NCI-H748 treated with DMSO at 0.1 percent for 48 hours (cell line): ENCODE measurements at regions not wholly inside any gene's neighbourhood (a gene's known extent, or its start where the extent isn't known, plus 50 kb on each side); places are given as distances from the start of the nearest gene placed in this dataset.
A peak's percentile ranks its signal among the peaks of the same experiment; 100 is the strongest.

ENCODE experiments used
- DNase-seq: peaks from one replicate; lab custom pipeline; 2025; lab: John Stamatoyannopoulos, UW

- no peak for DNase-seq
These were observed 76.0 kb downstream of the ATPSCKMT start for GRCh38 chr5:10173716-10174115.

DNA sequence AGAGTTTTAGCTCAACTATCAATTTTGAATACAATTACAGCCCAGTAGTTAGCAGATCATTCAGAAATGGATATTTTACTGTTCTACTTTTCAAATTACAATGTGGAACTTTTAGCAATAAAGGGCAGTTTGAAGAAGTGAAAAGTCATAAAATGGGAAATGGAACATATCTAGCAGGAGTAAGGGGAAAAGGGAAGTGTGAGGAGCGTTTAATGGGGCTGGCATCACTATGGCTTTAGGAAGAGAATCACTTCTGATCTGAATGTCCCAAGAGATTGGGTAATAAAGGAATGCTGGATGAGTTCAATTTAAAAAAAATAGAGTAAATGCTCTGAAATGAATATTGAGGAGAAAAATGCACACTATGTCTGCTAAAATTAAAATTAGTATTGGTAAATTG, 77.4 kb downstream of the ATPSCKMT start:
- DNase-seq: no peak

DNA sequence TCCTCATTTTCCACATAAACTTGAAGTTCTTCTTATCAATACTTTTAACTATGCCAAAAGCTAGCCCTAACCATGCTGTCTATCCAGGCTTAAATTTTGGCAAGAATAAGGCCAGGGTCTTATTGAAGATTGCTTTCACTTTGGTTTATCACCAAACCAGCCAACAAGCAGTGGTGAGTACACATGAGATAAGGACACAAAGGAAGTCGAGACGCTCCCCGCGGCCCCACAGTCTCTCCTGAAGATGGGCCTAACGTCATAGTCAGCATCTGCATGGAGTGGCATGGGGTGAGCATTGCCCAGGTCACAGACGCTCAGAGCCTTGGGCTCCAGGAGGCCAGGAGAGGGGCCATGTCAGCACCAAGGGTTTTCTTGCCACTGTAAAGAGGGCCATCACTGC, 80.3 kb downstream of the ATPSCKMT start:
- no peak for DNase-seq

- no peak for DNase-seq
These were observed 81.4 kb downstream of the ATPSCKMT start for GRCh38 chr5:10168254-10168653.

DNA sequence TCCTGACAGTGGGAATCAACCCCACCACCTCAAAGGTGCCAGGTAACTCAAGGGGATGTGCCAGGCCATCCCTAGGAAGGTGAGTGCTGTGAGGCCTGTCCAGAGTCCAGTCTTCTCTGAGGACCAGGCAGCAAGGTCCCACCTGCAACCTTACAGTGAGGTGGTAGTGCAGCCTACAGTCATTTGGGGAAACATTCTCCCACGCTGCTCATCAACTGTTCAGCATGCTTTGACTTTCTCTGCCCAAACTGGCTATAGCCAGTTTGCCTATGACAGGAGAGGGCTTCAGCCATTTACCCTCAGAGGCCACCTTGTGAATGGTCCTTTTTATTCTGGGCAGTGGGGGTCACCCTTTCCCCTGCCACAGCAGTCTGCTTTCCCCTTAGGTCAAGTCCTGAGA, 81.9 kb downstream of the ATPSCKMT start:
- DNase-seq: no peak

- DNase-seq: no peak
These were observed 83.3 kb downstream of the ATPSCKMT start for GRCh38 chr5:10166392-10166791.

GRCh38 chr5:10162468-10162867, 87.2 kb downstream of the ATPSCKMT start:
- no peak for DNase-seq

DNA sequence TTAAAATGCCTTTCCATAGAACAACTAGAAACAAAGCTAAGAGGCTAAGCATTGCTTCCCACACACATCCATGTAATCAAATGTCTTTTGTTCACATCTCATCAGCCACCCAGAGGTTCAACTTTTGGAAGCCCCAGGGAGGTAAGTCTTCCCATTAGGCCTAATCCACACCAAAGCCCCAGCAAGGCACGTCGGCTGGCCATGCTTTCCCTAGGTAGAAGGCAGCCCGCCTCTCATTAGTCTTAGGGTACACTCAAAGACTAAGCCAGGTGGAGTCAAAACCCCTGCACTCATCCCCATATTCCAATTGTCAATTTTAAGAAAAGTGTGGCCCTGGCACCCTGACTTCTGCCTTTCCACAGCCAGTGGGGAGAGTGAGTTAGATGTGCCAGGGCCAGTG, 87.9 kb downstream of the ATPSCKMT start:
- no peak for DNase-seq

DNA sequence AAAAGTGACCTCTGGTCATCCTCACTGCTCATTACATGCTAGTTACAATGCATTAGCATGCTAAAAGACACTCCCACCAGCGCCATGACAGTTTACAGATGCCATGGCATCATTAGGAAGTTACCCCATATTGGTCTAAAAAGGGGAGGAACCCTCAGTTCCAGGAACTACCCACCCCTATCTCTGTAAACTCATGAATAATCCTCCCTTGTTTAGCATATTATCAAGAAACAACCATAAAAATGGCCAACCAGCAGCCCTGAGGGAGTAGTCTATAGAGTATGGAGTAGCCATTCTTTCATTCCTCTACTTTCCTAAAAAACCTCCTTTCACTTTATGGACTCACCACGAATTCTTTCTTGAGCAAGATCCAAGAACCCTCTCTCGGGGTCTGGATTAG, 89.4 kb downstream of the ATPSCKMT start:
- no peak for DNase-seq

DNA sequence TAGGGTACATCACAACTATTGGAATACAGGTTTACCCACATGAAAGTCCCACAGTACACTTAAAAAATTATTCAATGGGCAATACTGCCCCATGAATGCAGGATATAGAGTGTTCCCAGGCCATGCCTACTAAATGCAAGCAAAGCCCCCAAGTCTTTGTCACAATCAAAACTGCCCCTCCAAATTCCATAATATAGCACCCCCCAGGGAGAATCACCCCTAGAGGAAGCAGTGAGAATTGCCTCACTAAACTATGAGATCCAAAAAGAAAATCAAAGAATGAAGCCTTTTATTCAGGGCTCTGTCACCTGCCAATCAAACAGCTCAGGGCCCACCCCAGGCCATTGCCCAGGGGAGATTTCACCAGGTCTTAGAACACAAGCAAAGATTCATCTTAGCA, 90.8 kb downstream of the ATPSCKMT start:
- no peak for DNase-seq

GRCh38 chr5:10157085-10157669, 92.5 kb downstream of the ATPSCKMT start:
- peak; percentile 92 for DNase-seq

DNA sequence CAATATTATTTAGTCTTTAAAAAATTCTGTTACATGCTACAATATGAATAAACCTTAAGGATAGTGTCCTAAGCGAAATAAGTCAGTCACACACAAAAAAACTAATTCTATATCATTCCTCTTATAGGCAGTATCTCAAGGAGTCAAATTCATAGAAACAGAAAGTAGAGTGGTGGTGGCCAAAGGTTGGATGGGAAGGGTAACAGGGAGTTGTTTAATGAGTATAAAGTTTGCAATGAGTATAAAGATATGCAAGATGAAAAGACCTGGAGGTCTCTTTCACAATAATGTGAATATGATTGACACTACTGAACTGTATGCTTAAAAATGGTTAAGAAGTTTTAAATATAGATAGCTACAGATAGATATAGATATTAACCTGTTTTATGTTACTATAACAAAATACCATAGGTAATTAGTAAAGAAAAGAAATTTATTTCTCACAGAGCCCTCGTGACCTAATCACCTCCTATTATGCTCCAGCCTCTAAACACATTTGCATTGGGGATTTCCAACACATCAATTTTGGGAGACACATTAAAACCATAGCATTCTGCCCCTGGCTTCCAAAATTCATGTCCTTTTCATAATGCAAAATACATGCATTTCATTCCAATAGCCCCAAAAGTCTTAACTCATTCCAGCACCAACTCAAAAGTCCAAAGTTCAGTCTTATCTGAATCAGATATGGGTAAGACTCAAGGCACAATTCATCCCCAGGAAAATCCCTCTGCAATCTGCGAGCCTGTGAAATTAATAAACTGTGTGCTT, 93.6 kb downstream of the ATPSCKMT start:
- no peak for DNase-seq

GRCh38 chr5:10153808-10154537, 95.7 kb downstream of the ATPSCKMT start:
- no peak for DNase-seq

- no peak for DNase-seq
These were observed 96.3 kb downstream of the ATPSCKMT start for GRCh38 chr5:10153394-10153793.

GRCh38 chr5:10151656-10152055, 98.0 kb downstream of the ATPSCKMT start:
- no peak for DNase-seq

- DNase-seq: no peak
These were observed 99.8 kb downstream of the ATPSCKMT start for GRCh38 chr5:10149911-10150310.

- peak; percentile 33 for DNase-seq
These were observed 103.7 kb downstream of the ATPSCKMT start for GRCh38 chr5:10145923-10146401.

- DNase-seq: no peak
These were observed 105.6 kb downstream of the ATPSCKMT start for GRCh38 chr5:10144040-10144439.

DNA sequence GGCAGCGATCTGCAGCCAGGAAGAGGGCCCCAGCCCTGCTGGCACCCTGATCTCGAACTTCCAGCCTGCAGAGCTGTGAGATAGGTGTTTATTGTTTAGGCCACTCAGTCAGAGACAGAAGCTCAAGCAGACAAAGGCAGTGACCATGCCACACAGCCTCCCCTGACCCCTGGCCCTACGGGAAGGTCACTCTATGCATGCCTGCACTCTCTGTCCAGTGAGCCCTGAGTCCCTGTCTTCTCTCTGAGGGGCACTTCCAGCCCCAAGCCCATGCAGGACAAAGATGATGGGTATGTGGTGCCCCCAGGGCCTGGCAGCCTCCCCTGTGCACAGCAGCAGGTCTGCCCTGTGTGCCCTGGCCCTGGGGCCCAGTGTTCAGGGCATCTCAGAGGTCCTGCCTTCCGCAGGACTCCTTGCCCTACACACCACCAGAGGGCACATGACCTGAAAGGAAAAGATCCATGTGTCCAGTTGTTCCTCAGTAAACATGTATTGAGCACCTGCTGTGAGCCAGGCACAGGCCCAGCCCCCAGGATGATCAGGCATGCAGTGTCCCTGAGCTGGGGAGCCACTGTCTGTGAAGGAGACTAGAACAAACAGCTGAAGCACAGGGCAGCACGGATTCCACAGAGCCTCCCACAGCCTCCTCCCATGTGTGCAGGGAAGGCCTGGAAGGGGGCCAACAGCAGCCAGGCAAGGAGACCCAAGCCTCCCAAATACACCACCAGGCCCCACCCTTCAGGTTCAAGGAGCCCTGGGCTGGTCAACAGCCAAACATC, 109.3 kb downstream of the ATPSCKMT start:
- DNase-seq: no peak

DNA sequence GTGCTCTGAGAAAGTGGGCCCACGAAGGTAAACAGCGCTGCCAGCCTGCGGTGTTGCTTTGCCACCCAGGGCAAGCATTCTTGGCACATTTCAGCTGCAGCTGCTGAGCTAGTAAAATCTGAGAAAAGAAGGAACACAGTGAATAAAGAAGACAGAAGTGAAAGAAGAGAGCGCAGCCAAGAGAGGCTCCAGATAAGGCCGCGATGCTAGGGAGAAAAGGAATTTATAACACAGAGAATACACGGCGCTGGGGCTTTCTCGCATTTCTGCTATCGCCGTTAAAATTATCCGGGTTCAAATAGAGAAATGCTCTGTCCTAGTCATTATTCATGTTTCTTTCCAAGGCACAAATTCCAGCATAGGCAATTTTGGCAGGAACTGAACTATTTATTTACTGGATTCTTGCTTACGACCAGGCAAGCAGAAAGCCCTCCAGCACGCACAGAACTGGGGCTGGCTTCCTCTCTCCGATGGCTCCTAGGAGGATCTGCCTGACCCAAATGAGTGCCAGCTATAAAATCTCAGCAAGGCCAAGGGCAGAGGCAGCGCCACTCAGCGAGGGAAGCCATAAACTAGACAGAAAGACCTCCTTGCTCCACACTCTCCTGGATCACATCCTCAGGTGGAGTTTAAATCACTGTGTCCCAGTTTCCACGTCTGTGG, 111.2 kb downstream of the ATPSCKMT start:
- DNase-seq: no peak

DNA sequence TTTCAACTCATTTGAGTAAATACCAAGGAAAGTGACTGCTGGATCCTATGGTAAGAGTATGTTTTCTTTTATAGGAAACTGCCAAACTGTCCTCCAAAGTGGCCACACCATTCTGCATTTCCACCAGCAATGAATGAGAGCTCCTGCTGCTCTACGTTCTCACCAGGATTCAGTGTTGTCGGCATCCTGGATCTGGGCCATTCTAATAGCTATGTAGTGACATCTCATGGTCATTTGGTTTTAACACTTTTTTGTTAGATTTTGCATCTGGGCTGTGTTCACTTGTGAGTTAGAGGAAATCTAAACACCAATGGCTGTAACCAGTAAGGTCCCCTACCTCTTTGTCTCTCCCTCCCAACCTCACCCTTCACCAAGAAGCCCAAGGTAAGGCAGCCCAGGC, 115.9 kb downstream of the ATPSCKMT start:
- DNase-seq: no peak

- DNase-seq: no peak
These were observed 118.8 kb downstream of the ATPSCKMT start for GRCh38 chr5:10130881-10131280.
